SK-N-SH (cell line): ENCODE measurements at regions not wholly inside any gene's neighbourhood (a gene's known extent, or its start where the extent isn't known, plus 50 kb on each side); places are given as distances from the start of the nearest gene placed in this dataset.

ENCODE experiments used
- CTCF ChIP-seq: fragments of 200-600 bp; sonication (generic); IDR thresholded peaks from 2 replicates; pipeline ENCODE4 v1.6.1; 2017; ENCODE audit warnings: antibody characterized with exemption, mild to moderate bottlenecking, moderate library complexity
- SIN3A ChIP-seq: IDR thresholded peaks from 2 replicates; pipeline ENCODE4 v1.6.1; 2012; ENCODE audit warnings: low read depth, mild to moderate bottlenecking, low read length, moderate library complexity, borderline replicate concordance

- TF ChIP-seq CTCF (no peak), SIN3A (no peak)
Measured at GRCh38 chr6:74213995-74214394, 518.0 kb downstream of the CD109 start.
